ENCODE measurements at regions not wholly inside any gene's neighbourhood (a gene's known extent, or its start where the extent isn't known, plus 50 kb on each side); places are given as distances from the start of the nearest gene placed in this dataset.

DNA sequence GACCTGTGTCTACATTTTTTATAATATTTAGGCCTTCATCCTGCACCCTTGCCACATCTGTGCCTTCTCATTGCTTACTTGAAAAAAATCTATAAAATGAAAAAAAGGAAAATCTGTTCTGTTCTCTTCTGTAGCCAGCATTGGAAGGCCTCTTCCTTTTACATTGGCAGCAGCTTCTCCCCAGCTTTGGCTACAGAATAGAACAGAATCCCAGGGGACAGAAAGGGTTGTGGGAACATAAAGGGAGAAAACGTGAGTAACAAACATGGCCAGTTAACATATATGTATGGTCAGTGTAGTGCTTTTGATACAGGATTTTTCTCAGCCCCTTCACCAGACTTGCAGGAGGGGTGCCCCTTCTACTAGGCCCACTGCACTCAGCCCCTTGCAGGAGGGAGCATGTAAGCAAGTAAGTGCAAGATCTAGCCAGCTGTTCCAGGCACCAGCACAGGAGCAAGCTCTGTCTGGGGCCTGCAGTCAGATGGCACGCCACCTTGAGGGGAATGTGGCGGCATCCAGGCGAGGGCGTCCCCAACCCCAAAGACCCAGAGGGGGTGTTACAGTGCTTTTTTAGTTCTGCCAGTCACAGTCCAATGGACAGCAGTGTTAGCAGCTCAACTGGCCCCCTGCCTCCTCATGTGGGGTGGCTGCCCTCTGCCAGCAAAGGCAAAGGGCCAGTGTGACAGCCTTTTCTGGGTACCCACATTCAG lies 330.5 kb upstream of the ZNF462 start:
- DNase-seq, result no peak

DNA sequence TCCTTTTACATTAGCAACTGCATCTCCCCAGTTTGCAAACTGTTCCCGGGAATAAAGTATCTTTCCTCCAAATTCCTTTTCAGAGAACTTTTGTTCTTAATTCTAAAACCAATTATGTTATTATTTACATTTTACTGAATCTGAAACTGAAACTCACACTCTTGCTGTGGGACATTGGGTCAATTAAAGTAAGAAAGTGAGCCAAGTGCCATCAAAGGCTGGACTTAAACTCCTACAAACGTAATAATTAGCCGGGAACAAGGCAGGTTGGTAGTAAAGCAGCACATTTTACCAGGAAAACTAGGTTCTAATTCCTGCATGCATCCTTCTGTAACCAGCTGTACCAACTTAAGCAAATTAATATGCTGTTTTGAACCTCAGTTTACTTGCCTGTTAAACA lies 328.2 kb upstream of the ZNF462 start:
- DNase-seq, result no peak

DNA sequence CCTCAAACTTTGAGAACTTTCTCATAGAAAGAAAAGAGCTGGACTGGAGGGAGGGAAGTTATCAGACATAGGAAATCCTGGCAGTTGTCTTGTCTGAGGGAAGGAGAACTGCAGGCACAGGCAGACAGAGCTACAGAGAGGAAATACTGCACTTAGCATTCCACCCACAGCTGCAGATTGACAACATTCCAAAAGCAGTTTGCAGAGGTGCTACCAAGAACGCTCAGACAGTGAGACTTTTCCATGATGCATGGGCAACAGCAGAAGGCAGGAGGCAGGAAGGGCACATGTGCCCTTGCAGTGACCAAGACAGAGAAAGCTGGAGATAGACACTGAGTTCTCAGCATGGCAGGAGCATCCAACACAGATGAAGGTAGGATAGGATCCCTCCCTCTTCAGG lies 327.5 kb upstream of the ZNF462 start:
- peak; percentile 2 for DNase-seq

DNA sequence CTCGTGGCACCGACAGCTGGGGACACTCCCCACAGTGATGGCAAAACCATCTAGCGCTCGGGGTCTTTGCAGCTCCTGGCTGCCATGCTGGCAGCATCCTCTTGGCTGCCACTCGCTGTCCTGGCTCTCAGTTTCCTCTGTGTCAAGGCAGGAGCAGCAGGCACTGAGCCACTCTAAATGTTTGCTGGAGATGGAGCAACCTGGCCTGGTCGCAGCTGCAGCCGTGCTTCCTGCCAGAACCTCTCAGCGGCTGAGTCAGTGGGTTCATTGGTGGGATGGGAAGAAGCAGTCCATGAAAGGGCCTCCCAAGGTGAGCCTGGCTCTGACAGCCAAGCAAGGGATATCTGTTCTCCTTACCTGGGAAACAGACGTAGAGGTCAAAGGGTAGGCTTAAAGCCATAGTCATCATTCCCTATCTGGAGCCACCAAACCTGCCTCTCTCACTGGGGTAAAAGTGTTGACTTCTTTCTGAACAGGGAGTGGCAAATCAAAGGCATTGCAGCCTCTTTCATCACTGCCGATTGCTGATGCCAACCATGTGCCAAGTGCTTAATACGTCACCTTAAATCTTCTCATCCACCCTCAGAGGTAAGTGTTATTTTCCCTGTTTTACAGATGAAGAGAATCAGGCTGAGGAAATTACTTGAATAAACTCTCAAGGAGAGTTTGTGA lies 304.8 kb upstream of the ZNF462 start:
- DNase-seq, result no peak

DNA sequence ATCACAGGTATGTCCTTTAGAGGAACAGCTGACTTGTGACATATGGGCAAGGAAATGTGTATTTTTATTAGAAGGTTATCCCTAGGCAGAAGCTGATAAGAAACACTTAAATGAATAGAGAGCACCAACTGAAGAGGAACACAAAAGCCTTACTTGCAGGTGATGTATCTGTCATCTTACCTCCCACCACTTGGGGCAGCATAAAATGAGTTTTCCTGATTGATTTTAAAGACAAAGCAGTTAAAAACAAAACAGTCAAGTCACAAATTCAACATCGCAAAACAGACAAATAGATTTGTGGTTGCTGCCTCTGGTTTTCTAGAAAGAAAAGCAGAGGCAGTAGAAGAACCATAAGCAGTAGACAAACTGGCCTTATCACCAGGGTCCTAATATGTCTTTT lies 302.4 kb upstream of the ZNF462 start:
- DNase-seq, result no peak

DNA sequence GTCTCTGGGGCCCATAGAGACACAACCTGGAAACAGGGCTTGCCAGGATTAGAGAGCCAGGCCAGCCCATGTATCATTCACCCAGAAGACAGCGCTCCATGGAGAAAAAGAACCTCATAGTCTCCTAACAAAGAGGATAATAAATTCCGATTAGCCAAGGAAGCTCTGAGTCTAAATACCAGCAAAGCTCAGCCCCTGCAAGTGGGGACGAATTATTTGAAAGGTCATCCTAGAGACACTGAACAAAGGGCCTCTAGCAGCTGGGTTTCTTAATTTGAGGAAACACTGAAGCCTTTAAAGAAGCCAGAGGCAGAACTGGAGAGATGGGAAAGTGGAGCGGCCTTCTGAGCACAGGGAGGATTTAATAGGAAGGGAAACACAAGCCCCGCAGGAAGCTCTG lies 287.1 kb upstream of the ZNF462 start:
- no peak for DNase-seq

DNA sequence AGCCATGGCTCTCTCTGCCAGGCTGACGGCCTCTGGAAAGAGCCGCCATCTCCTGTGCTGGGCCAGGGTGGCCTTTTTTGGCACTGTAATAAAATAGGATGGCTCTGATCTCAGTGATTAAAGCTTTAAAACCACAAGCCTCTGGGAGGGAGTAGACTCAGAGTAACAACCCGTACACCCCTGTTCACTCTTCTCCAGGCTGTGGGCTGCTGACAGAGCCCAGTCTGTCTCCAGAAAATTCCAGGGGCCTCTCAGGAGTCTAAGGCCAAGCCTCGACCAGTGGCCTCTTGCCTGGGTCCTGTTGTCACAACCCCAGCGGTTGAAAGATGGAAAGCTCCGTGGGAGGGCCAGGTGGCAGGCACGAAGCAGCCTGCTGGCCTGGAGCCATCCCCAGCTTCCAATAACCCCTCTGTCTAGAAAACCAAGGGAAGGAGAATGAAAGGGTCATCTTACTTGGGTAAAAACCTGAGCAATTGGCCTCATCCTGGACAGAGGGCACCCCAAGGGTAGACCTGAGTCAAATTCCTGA lies 286.7 kb upstream of the ZNF462 start:
- no peak for DNase-seq

DNA sequence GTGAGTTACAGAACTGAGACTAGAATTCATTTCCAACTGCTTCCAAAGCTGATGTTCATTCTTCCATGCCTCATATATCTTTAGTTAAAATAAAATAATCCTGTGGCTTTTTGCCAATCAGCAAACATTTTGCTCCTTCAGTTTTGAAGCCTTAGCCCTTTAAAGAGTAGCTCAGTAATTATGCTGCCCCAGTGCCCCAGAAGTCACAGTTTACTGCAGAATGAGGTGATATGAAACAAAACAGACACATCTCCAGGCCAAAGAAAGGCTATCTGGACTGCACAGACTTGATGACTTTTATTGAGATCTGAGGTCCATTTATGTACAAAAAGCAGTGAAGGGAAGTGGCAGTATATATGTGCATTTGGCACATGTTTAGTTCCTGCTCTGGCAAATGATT lies 285.8 kb upstream of the ZNF462 start:
- DNase-seq, result no peak

DNA sequence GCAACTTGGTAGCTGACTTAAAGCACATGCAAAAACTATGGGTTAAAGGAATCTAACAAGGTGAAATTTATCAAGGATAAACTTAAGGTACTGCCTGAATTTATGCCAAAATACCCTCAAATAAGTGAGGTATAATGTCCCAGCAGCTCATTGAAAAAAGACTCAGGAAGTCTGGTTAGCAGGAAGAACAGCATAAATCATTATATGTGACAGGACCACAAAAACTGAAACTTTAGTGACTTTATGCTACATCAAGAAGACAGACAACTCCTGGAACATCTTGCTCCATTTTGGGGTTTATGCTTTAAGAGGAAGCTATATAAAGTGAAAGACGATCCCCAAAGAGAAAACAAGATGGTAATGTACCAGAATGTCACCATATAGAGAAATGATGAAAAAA lies 282.4 kb upstream of the ZNF462 start:
- DNase-seq, result no peak

DNA sequence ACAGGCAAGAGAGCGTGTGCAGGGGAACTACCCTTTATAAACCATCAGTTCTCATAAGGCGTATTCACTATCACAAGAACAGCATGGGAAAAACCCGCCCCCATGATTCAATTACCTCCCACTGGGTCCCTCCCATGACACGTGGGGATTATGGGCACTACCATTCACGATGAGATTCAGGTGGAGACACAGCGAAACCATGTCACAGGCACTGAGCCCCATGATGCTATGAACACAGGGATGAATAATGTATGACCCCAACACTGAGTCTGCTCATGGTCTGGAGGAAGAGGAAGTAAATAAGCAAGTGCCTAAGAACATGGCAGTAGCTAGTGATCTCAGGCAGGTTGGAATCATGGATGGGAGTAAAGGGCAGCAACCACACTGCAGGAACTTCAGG lies 281.0 kb upstream of the ZNF462 start:
- no peak for DNase-seq

DNA sequence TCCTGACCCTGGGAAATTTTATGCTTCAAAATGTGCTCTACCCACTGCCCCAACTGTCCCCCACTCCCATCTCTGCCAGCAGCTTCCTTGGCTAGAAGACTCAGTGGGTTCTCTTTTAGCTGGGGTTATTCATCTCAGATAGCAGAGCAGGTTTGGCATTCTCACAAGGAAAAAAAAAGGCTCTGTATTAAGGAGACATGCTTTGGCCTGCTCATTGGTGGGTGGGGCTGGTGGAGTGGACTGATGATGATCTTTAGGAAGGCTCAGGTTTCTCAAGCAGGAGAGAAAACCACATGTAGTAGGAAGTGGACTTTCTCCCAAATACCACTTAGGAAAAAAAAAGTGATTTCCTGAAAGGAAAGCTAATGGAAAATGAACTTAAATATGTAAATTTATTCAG lies 279.2 kb upstream of the ZNF462 start:
- DNase-seq, result no peak

DNA sequence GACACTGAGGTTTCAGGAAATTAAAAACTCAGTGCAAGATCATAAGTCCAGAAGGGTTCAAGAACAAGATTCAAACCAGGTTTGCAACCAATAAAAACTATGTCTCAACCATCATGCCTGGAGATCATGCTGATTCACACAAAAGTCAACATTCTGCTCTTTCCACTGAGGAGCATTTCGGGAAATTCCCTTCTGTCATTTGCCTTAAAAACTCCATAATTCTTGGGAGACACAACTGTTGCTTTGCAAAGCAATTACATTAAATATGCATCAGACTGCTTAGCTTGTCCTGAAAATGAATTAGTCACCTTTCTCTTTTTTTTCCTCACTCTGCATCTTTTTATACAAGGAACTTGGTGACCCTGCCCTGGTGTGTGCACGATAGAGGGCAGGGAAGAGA lies 275.9 kb upstream of the ZNF462 start:
- no peak for DNase-seq

DNA sequence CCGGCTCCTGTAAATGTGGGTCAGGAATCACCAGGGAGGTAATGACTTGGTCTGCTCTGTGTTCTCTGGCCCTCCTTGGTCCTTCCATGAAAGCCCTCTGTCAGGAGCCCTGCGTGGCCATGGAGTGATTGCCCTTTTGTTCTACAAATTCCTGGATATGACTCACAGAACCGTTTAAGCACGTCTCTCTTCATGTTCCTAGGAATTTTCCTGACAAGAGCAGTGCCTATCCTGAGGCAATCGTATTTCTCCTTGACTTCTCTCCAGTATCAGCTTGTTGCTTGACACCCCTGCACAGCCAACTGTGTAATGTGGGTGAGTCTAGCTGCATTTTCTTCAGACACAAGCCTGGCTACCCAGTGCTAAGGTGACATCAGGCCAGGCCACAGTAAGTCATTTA lies 274.3 kb upstream of the ZNF462 start:
- DNase-seq, result no peak

DNA sequence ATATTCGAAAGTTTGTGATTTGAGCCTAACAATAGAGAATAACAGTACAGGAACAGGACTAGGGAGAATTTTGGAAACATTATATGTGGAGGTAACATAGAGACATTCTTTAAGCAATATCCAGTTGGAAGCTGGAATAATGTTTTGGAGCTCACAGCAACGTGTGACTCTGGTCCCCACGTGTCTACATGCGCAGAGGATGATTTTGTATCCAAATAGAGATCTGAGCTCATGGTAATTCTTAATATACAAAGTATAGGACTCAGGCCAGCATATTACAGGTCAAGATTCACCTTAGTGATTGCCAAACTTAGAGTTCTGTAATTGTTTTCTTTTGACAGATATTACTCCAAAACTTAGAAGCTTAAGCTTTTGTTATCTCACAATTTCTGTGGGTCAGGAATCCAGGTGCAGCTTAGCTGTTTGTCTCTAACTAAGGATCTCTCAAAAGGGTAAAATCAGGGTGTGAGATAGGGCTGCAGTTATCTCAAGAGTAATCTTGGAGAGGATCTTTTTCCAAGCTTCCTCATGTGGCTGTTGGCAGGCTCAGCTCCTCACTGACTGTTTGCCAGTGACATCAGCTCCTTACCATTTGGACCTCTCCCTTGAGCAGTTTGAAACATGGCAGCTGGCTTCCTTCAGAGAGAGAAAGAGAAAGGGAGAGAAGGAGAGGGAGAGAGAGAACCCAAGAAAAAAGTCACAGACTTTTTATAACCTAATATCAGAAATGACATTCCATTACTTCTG lies 272.0 kb upstream of the ZNF462 start:
- DNase-seq, result no peak

DNA sequence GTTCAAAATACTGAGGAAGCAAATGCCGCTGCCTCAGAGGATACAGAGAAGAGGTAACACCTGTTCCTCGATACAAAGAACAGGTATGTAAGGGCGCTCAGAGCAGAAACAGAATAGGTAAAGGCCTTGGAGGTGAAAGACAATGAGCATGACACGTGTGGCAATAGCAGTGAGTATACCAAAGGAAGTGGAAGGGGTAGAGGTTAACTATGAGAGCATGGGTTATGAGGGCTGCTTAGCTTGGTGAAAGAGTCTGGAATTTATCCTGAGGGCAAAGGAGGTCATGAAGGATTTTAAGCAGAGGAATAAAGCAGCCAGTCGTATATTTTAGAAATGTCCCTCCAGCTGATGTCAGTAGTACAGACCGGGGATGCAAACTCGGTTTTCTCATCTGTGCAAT lies 269.8 kb upstream of the ZNF462 start:
- no peak for DNase-seq

DNA sequence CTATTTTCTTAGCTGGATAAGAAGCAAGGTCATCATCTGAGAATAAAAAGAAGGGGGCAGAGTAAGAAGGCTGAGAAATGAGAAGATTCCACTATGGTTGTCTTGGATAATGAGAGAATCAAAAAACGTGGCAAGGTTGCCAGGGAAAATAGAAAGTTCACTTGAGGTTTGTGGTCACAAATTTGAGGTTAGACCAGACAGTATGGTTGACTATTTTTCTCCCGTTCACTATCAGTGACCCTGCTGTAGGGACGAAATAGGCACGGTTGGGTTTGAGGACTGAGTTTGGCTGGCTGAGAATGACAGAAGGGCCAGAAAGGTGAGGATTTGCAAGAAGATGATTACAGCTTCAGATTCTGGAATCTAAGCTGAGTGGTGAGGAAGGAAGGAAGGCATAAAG lies 266.0 kb upstream of the ZNF462 start:
- DNase-seq, result no peak

DNA sequence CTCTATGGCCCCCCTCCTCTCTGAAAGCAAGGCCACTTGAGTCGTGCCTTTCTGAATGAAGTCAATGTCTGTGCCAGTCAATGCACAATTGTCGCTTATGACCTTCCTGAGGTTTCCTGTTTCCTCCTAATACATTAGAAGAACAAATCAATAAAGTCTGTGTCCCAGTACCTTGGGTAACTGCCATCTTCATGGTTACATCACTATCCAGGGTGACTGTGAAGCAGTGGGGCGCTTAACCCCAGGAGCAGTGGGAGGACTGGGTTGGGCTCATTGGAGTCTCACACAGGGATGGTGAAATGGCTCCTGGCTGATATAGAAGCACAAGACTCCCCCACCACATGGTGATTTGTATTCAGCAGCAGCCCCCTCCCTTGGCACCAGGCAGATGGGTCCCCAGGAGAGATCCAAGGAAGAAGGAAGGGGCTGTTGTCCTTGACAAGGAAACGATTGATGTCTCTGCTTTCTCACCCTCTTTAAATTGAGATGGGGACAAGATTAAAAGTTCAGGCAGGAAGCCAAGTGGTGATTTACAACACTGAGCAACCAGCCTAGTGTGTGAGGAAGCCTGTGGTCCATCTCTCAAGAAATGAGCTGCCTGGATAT lies 261.9 kb upstream of the ZNF462 start:
- DNase-seq, result no peak

DNA sequence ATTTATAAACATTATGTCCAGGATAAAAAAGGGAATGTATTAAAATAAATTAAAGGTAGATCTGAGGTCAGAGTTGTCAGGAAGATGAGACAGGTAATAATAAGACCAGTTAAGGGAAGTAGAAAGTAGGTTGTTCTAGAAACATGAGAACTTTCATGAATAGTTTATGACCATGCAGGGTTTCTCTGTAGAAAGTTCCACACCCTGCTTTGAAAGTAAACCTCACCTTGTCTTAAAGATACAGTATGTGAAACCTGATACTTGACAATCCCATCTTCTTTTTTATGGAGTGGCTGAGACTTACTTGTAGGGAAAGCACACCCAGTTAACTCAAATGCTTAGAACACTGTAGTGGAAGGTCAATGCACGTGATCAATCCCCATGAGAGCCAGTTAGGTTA lies 260.6 kb upstream of the ZNF462 start:
- DNase-seq, result no peak

DNA sequence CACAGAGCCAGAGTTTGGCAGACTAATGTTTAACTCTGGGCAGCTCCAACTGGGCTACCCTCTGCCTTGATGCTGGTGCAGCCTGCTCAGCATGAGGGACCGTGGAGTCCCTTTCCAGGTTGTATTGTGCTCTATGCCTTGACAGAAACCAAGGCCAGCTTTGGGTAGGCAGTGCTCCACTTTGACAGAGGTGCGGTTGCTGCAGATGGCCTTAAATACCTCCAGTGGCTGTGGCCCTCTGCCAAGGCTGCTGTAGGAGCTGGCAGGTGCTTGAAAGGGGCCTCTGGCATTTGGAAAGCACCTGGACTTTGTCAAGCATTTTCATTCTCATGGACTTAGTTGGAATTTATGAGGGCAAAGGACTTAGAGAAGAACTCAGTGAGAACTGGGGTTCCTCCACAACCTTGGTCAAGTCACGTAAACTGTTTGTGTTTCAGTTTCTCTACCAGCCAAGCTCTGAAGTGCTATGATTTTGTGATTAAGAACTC lies 249.7 kb upstream of the ZNF462 start:
- DNase-seq, result no peak

DNA sequence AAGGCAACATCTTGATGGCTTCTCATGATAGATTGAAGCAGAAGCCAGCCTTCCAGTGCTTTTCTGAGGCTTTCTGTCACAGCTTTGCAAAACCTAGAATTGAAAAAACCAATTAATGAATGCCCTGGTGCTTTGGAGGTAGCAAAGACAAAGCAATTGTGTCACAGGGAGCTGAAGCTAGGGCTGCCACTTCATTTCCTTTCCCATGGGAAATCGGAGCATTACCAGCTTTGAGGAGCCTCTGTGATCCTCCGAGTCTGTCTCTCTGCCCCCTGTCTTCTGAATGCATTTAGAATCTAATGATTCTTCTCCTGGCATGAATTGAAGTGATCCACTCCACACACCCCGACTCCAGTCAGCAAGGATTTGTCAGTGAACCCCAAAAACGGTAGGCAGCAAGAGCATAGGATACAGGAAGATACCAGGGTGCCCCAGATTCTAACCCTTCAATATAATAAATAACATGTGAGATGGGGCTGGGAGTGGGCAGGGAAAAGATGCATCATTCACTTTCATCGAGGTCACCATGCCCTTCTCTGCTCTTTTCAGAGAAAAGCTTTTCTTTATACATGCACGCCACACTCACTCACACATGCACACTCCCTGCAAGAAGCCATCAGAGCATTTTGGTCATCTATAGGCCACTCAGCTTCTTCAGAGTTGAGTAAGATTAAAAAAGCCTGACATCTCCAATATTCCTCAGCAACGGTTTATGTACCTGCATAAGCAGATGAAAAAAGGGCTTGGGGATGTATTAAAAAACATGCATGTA lies 247.7 kb upstream of the ZNF462 start:
- no peak for DNase-seq

DNA sequence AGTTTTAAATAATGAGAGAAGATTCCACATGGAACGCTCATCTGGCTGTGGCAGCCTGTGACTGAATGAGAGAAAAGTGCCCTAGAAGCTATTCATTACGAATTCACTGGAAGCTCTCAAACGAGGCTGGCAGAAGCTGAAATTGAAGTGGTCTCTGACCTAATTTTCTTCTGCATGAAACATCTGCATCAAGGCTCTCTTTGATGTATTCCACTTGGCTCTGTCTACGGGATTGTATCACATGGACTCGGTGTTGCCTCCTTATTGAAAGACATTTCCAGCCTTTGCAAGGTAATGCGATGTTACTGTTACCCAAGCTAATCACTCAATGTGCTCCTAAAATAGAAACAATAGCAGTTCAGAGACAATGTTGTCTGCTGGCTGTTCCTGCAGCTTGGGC lies 246.9 kb upstream of the ZNF462 start:
- peak; percentile 13 for DNase-seq

DNA sequence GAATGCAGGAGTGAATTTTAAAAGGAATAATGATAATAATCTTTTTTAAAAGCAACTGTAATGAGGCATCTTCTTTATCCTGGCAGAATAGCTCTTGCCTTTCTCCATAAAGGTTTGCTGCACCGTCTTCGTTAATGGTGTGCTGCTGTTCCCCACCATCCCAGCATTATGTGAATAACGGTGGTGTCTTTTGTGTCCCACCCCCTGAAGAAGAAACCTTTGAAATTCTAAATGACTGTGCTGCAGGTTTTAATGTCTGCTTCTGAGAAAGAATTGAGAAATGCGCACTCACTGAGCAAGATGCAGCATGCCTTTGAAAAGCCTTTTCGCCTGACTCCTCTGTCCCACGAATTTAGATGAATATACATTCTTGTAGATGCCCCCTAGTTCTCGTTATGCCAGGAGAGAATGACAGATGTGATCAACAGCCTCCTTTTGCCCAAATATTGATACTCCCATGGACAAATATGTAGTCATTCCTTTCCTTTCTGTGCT lies 246.1 kb upstream of the ZNF462 start:
- no peak for DNase-seq

Measured in skin of body (tissue), 1 donor.